22Rv1 (cell line): ENCODE measurements at regions not wholly inside any gene's neighbourhood (a gene's known extent, or its start where the extent isn't known, plus 50 kb on each side); places are given as distances from the start of the nearest gene placed in this dataset.

ENCODE experiments used
- H3K27ac ChIP-seq: fragments of 450-650 bp; 2 replicates; pipeline ENCODE4 v1.5.1; 2017
- ZFX ChIP-seq: fragments of 450-650 bp; IDR thresholded peaks from 2 replicates; pipeline ENCODE4 v1.6.1; 2017; ENCODE audit warnings: antibody characterized with exemption, borderline replicate concordance
- TF ChIP-seq, protein P1 (sequence below): fragments of 450-650 bp; IDR thresholded peaks from 2 replicates; pipeline ENCODE4 v1.5.1; 2017; ENCODE audit warnings: mild to moderate bottlenecking

DNA sequence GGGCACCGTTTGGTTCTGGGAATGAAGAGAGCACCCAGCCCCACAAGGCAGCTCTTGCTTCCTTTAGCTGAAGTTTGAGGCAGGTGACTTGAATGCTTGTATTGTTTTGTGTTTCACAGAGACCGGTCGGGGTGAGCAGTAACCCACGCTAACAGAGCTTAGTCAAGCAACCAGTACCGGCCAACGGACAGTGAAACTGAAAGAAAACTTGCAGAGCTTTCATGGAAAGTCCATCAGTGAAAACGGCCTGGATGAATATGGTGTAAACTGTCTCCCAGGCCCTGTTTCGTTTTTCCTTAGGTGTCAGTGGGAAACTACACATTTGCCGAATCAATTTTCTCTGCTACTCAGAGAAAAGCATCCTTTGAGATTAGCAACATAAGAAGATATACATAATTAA lies 101.1 kb downstream of the LYZL1 start:
- TF ChIP-seq, protein P1, sequence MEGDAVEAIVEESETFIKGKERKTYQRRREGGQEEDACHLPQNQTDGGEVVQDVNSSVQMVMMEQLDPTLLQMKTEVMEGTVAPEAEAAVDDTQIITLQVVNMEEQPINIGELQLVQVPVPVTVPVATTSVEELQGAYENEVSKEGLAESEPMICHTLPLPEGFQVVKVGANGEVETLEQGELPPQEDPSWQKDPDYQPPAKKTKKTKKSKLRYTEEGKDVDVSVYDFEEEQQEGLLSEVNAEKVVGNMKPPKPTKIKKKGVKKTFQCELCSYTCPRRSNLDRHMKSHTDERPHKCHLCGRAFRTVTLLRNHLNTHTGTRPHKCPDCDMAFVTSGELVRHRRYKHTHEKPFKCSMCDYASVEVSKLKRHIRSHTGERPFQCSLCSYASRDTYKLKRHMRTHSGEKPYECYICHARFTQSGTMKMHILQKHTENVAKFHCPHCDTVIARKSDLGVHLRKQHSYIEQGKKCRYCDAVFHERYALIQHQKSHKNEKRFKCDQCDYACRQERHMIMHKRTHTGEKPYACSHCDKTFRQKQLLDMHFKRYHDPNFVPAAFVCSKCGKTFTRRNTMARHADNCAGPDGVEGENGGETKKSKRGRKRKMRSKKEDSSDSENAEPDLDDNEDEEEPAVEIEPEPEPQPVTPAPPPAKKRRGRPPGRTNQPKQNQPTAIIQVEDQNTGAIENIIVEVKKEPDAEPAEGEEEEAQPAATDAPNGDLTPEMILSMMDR, result no peak
- TF ChIP-seq ZFX, result no peak
- no peak overlapping the region for H3K27ac ChIP-seq

- no peak for TF ChIP-seq ZFX
- TF ChIP-seq, protein P1, result peak; percentile 87
- no peak overlapping the region for H3K27ac ChIP-seq
These were observed 103.6 kb downstream of the LYZL1 start for GRCh38 chr10:29392376-29393021.

GRCh38 chr10:29394321-29394932 lies 105.6 kb downstream of the LYZL1 start:
- no peak overlapping the region for H3K27ac ChIP-seq
- no peak for TF ChIP-seq ZFX
- TF ChIP-seq, protein P1, result no peak

DNA sequence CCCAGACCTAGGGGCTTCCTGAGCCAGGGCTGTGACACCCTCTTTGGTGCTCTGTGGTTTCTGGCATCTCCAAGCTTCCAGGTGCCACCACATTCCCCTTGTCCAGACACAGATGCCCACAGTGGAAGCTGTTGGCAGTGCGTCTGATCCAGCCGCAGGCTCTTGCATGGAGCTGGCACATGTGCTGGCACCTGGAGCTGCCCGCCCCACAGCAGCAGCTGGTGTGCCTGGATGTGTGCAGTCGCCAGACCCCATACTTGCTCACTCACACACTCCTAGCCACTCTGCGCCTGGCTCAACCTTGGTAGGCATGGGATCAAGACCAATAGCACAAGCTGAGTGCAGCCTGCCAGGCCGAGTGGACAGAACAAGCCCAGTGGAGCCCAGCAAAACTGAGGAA lies 106.5 kb downstream of the LYZL1 start:
- no peak for TF ChIP-seq ZFX

GRCh38 chr10:29397221-29397620 lies 108.4 kb downstream of the LYZL1 start:
- TF ChIP-seq, protein P1, result no peak
- no peak for TF ChIP-seq ZFX
- H3K27ac ChIP-seq, result no peak overlapping the region

More for the DNA sequence above, 106.5 kb downstream of the LYZL1 start:
- no peak overlapping the region for H3K27ac ChIP-seq

DNA sequence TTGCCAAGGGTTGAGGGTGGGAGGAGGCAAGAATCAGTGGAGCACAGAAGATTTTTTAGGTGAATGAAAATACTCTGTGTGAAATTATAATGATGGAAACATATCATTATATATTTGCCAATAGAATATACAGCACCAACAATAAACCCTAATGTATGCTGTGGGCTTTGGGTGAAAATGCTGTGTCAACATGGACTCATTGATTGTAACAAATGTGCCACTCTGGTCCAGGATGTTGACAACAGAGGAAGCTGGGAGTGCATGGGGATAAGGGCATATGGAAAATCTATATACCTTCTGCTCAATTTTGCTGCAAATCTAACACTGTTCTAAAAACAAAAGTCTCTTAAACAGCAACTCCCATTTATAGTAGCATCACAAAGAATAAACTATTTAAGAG lies 114.3 kb downstream of the LYZL1 start:
- no peak for TF ChIP-seq ZFX
- TF ChIP-seq, protein P1, result no peak

DNA sequence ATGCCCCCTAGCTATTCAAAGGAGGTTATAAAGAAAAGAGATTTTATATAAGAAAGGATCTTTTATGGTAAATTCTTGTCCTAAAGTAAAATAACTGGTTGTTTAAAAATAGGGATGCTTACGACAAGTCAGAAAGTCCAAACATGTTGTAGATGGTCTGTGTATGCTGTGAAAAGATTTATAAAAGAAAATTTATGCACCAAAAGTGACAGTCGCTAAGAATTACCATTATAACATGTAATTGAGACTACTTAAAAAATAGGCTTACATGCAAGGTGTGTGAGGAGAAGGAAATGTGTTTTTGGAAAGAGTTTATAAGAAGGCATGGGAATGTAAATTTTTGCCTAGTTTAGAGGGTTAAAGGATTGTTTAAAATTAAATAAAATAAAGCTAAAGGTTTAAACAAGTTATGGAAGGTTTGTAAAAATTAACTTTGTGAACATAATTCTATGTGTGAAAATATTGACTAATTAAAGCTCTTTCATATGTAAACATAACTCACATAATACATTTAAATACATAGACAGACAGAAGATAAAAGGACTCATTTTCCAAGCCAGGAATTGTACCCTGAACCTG lies 118.5 kb downstream of the LYZL1 start:
- H3K27ac ChIP-seq, result no peak overlapping the region
- TF ChIP-seq ZFX, result no peak
- TF ChIP-seq, protein P1, result no peak

More for the DNA sequence above, 114.3 kb downstream of the LYZL1 start:
- H3K27ac ChIP-seq, result no peak overlapping the region
